Activated gamma-delta T cell treated with Interleukin-2 at 50 U/mL for 16 hours (primary cell): ENCODE measurements at regions not wholly inside any gene's neighbourhood (a gene's known extent, or its start where the extent isn't known, plus 50 kb on each side); places are given as distances from the start of the nearest gene placed in this dataset.
"Not testable (repeated sequence)": the region's sequence is repeated elsewhere in the genome, so short reads cannot be mapped to it uniquely, and the experiment has no call there.

Experiments used
- DNase-seq: peaks from one replicate; pipeline ENCODE4 v3.0.0-alpha.2; 2020

DNA sequence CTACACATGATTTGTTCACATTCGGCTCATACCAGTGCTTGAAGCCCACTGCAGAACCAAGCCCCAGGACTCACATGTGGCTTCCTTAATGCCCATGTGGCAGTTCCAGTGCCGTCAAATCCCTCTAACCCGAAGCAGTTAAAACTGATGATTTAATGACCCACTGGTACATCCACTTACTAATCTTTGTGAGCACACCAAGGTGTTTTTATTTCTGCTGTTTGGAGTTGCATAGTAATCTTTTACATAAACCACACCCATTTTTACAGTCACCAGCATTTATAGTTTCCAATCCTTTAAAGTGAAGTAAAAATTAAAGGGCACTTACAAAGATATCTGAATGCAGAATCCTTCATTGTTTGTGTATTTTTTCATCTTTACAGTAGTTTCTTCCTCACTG, 232.0 kb downstream of the ANKRD60 start:
- DNase-seq: no peak

DNA sequence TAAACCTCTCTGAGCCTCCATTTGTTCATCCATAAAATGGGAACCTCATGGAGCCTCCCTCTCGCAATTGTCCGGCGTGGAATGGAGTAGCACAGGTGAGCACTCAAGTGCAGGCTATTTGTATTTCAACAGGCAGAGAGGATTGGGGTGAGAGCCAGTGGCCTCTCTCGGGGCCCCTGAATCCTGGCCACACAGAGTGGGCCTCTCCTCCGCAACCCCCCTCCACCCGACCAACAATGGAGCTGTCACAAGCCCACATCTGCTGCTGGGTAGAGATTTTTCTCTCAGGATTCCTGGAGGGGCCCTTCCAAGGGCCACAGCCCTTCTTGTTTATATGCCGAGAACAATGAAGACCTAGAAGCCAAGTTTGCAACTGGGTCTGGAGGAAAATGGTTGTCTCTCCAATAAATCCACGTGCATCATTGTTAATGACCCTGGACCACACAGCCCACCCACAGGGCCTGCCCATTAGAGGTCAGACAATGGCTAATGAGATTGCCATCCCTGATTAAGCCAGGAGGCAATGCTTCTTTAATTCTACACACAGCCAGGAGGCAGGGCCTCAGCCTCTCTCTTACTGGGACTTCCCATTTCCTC, 233.0 kb downstream of the ANKRD60 start:
- DNase-seq: no peak

DNA sequence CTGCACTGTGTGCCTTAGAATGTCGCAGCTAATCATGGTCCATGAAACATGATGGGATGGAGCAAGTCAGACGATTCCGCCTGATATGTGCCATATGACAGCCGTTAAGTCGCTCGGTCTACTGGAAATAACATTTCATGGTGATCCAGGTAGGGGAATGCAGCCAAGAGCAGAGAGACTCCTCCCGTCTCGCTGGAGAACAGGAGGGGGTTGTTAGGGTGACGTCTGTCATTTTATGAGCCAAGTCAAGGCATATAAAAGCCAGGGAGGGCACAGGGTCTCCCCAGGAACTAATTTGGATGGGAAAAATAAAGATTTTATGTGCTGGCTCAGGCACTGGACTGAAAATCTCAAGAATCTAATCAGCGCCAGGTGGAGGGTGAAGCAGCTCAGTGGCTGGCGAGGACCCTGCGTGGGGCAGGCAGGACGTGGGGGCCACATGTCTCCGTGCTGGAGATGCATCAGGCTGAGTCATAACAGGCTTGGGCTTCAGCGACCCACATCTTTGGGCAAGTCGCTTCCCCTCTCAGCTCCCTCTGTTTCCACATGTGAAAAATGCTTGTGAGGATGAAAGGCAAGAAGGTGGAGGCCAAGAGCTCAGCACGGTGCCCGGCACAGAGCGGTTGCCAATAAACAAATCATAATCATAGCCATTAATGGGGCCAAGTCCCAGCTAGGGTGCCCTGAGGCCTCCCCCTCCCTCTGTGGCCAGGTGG, 234.6 kb downstream of the ANKRD60 start:
- no peak for DNase-seq

DNA sequence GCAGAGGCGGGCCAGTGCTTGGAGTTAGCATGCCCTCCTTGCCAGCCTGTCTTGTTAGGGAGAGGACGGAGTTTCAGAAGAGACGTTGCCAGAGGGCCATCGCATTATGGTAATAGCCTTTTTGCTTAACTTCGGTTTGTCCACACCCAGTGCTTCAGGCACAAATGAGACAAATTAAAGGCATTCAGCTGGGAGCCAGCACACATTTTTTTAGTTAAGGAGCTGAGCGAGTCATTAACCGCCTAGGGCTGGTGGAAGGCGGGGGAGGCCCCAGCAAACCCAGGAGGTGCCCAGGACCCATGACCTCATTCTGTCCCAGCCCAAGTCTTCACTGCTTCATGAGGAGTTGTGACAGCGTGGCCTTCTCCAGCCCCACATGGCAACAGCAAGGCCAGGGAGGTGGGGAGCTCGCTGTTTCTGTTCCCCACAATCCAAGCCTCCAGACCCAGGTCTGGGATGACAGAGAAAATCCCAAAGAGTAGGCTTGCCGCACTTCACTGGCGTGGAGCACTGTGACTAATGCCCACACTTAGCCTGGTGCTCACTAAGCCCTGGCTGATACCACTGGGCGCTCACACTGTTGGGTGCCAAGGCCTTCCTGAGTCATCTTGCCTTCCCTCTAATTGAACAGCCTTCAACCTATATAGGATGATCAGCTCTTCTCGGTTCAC, 237.1 kb downstream of the ANKRD60 start:
- no peak for DNase-seq

DNA sequence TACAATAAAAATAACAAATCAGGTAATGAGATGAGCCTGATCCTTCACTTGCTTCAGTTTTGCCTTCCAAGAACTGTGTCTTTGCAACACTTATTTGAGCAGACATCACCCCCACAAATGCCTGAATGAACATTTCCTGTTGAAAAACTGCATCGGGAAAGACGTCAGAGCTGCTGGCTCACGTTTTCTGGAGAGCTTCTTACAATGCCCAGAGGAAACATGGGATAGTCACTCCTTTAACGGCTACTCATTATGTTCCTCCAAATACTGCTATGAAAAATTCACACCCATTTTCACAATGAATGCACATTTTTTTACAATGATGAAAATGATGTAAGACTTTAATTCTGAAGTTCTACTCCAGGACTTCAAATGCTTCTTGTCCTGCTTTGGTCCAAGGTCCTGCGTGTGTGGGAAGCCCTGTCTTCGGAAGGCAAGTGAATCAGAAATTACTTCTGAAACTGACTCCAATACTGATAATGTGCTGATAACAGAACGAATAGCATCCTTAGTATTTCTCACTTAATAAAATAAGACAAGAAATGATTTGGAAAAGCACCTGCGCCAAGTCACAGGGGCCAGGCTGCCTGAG, 238.0 kb downstream of the ANKRD60 start:
- no peak for DNase-seq

- no peak for DNase-seq
These were observed 239.6 kb downstream of the ANKRD60 start for GRCh38 chr20:57988828-57989227.

GRCh38 chr20:57988422-57988821, 240.0 kb downstream of the ANKRD60 start:
- DNase-seq: no peak

- no peak for DNase-seq
These were observed 240.8 kb downstream of the ANKRD60 start for GRCh38 chr20:57987659-57988058.

GRCh38 chr20:57986666-57987065, 241.8 kb downstream of the ANKRD60 start:
- no peak for DNase-seq

DNA sequence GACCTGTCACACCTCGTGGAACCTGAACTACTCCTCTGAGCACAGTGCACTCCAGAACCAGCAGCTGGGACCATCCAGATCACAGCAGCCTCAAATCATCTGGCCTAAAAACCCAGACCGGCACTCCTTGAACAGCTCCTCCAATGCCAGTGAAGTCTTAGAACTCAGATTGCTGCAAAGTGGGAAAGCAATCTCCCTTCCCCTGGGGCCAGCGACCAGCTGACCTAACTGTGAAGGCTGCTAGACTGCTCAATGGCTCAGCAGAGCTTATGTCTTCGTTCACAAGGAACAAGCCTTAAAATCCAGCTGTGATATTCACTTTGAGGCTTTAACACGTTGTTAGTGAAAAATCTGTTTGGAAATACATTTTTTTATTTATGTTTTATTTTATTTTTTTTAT, 243.2 kb downstream of the ANKRD60 start:
- no peak for DNase-seq

- no peak for DNase-seq
These were observed 245.4 kb downstream of the ANKRD60 start for GRCh38 chr20:57983082-57983481.

- no peak for DNase-seq
These were observed 247.9 kb downstream of the ANKRD60 start for GRCh38 chr20:57980506-57980905.

- DNase-seq: no peak
These were observed 250.9 kb downstream of the ANKRD60 start for GRCh38 chr20:57977569-57977968.

GRCh38 chr20:57977141-57977540, 251.3 kb downstream of the ANKRD60 start:
- DNase-seq: no peak

DNA sequence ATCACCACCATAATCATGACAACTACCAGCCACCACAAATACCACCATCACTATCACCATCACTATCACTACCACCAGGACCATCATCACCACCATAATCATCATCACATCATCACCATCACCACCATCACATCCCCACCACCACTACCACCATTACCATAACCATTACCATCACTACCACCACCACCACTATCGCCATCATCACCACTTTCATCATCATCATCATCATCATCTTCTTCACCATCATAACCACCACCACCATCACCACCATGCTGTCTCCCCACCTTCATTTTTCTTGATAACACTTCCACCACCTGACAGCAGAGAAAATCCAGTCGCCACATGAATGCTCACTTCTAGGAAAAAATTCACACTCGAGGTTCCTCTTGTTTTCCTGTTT, 253.6 kb downstream of the ANKRD60 start:
- DNase-seq: no peak

GRCh38 chr20:57973886-57974285, 254.6 kb downstream of the ANKRD60 start:
- no peak for DNase-seq

DNA sequence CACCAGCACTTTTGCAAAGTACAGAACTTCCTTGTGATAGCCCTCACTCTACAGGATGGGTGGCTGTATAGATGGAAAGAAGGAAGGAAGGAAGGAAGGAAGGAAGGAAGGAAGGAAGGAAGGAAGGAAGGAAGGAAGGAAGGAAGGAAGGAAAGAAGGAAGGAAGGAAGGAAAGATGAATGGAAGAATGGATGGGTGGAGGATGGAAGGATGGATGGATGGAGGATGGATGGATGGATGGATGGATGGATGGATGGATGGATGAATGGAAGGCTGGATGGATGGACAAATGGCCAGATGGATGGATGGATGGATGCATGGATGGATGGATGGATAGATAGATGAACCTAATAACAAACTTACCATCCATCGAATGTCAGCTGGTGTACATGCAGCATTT, 256.9 kb downstream of the ANKRD60 start:
- not testable (repeated sequence) for DNase-seq

DNA sequence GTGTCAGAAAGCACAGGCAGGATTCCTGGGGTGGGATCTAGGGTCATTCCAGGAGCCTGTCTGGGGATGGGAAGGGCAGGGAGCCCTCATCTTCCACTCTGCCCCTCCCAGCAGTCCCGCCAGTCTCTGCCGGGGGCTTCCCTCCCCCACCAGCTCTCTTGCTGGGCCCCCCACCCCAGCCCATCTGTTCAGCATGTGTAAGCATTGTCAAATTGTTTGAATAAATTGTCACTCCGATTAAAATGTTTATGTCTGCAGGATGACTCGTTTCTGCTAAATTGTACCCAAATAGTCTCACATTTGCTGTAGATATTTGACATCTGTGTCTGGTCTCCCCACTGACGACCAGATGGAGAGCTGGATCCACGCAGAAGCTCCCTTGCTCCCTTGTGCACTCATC, 257.6 kb downstream of the ANKRD60 start:
- DNase-seq: no peak

- DNase-seq: no peak
These were observed 258.3 kb downstream of the ANKRD60 start for GRCh38 chr20:57970116-57970515.

GRCh38 chr20:57968120-57968519, 258.3 kb upstream of the PMEPA1 start:
- no peak for DNase-seq

DNA sequence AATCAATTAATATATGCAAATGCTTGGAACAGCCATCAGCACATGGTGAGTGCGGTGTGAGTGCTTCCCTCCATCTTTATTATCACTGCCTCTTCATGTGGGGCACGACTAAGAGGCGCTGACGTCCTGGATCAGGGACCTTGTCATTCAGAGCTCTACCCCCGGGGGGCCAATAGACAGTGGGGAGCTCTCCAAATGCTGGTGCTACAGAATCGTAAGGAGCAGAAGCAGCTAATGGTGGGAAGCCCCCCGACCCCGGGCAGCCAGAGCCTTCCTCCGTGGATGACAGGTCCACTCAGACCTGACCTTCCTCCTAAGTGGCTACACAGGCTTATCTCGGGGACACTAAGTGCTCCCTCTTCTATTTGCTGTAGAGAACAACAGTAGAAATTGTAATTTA, 257.5 kb upstream of the PMEPA1 start:
- no peak for DNase-seq

GRCh38 chr20:57966620-57967019, 256.8 kb upstream of the PMEPA1 start:
- no peak for DNase-seq

DNA sequence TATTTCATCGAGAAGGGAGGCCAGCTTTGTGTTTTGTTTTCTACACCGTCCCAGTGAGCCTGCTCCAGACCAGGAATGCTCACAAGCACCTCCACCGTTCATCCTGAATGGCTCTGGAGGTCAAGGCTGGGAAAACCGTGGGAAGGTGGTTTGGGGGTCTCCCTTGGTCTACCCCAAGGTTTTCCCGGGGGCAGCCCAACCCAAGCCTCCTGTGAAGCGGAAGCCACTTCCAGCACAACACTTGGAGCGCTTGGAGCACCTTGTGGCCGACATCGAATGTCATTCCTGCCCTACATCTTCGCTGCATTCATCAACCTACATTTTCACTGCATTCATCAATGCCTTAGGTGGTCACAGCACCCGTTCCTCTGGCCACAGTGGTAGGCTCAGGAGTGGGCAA, 255.6 kb upstream of the PMEPA1 start:
- no peak for DNase-seq
